Choroid plexus epithelial cell (primary cell): ENCODE measurements at regions not wholly inside any gene's neighbourhood (a gene's known extent, or its start where the extent isn't known, plus 50 kb on each side); places are given as distances from the start of the nearest gene placed in this dataset.
"Not testable (repeated sequence)": the region's sequence is repeated elsewhere in the genome, so short reads cannot be mapped to it uniquely, and the experiment has no call there.

Experiments
- DNase-seq: peaks from one replicate; pipeline ENCODE4 v3.0.0-alpha.2; 2010; ENCODE audit warnings: low read depth
- H3K4me3 ChIP-seq: 2 replicates; pipeline ENCODE4 v1.5.1; 2011; ENCODE audit warnings: low read depth, mild to moderate bottlenecking, control low read depth, low read length, moderate library complexity
- CTCF ChIP-seq: conservative IDR thresholded peaks from 2 replicates; pipeline ENCODE4 v1.5.1; 2011; ENCODE audit warnings: low read depth, mild to moderate bottlenecking, control low read depth, inconsistent platforms, low read length, moderate library complexity

- TF ChIP-seq CTCF: no peak
- DNase-seq: no peak
- H3K4me3 ChIP-seq: no peak overlapping the region
Measured at GRCh38 chr9:25048098-25048724, 502.5 kb upstream of the IZUMO3 start.

- not testable (repeated sequence) for DNase-seq, H3K4me3 ChIP-seq
Measured at GRCh38 chr9:25045469-25045868, 499.8 kb upstream of the IZUMO3 start.

GRCh38 chr9:25029743-25030142 lies 484.0 kb upstream of the IZUMO3 start:
- no peak overlapping the region for H3K4me3 ChIP-seq
- TF ChIP-seq CTCF: no peak
- DNase-seq: no peak

GRCh38 chr9:25025686-25026085 lies 480.0 kb upstream of the IZUMO3 start:
- H3K4me3 ChIP-seq: no peak overlapping the region
- no peak for DNase-seq
- no peak for TF ChIP-seq CTCF

GRCh38 chr9:25025156-25025555 lies 479.5 kb upstream of the IZUMO3 start:
- no peak overlapping the region for H3K4me3 ChIP-seq
- no peak for TF ChIP-seq CTCF
- DNase-seq: no peak

- no peak overlapping the region for H3K4me3 ChIP-seq
- TF ChIP-seq CTCF: no peak
- DNase-seq: no peak
Measured at GRCh38 chr9:25017779-25018178, 472.1 kb upstream of the IZUMO3 start.

GRCh38 chr9:25010027-25010662 lies 464.4 kb upstream of the IZUMO3 start:
- no peak overlapping the region for H3K4me3 ChIP-seq
- DNase-seq: no peak
- TF ChIP-seq CTCF: no peak
